ENCODE measurements at regions not wholly inside any gene's neighbourhood (a gene's known extent, or its start where the extent isn't known, plus 50 kb on each side); places are given as distances from the start of the nearest gene placed in this dataset.

DNA sequence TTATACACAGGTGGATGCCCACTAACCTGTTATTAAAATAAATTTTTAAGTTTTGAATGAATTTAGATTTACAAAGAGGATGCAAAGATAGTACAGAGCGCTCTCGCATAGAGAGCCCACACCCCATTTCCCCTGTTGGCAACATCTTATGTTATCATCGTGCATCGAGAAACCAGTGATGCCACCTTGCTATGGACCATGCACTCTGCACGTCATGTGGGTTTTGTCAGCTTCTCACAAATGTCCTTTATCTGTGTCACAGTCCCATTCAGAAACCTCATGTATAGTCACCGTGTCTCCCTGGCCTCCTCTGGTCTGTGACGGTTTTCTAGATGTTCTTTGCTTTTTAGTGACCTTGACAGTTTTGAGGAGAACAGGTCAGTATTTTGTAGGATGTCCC, 60.0 kb downstream of the ING1 start:
- Histone ChIP-seq H3K4me1 (ENCODE audit: control insufficient read depth, insufficient read depth, low read length) (no peaks in the 10 kb centered on the region), H3K27me3 (replicated peaks; ENCODE audit: control insufficient read depth, insufficient read depth, low read length) (peaks cover 32% of the 10 kb centered on the region), H3K9me3 (ENCODE audit: control insufficient read depth, low read length) (no peaks in the 10 kb centered on the region), H3K9ac (ENCODE audit: low read length) (no peak overlapping the region), H3K36me3 (ENCODE audit: control insufficient read depth, insufficient read depth, low read length, severe bottlenecking) (no peaks in the 10 kb centered on the region), H3K4me3 (ENCODE audit: low read length) (no peak overlapping the region)
- DNase-seq (ENCODE audit: low read depth) = no peak

DNA sequence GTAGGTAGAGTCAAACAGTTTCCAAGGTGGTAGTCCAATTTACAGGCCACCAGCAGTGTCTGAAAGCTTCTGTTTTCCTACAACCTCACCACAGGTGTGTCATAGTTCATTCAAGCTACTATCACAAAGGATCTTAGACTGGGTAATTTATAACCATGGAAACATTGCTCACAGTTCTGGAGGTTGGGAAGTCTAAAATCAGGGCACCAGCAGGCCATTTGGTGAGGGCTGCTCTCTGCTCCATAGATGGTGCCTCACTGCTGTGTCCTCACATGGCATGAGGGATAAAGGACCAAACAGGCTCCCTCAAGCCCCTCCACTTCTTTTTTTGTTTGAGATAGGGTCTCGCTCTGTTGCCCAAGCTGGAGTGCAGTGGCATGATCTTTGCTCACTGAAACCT, 60.6 kb downstream of the ING1 start:
- Histone ChIP-seq H3K9ac (ENCODE audit: low read length) (no peak overlapping the region), H3K9me3 (ENCODE audit: control insufficient read depth, low read length) (no peaks in the 10 kb centered on the region), H3K4me3 (ENCODE audit: low read length) (no peak overlapping the region), H3K4me1 (ENCODE audit: control insufficient read depth, insufficient read depth, low read length) (no peaks in the 10 kb centered on the region), H3K27me3 (replicated peaks; ENCODE audit: control insufficient read depth, insufficient read depth, low read length) (peaks cover 32% of the 10 kb centered on the region), H3K36me3 (ENCODE audit: control insufficient read depth, insufficient read depth, low read length, severe bottlenecking) (no peaks in the 10 kb centered on the region)
- no peak for DNase-seq (ENCODE audit: low read depth)

DNA sequence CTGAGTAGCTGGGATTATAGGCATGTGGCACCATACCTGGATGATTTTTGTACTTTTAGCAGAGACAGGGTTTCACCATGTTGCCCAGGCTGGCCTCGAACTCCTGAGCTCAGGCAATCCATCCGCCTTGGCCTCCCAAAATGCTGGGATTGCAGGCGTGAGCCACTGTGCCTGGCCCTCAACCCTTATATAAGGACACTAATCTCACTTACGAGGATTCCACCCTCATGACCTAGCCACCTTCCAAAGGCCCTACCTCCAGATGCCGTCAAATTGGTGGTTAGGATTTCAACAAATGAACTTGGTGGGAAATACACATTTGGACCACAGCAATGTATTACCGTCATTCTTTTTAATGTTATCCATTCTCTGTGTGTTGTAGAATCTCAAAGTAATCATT, 61.0 kb downstream of the ING1 start:
- H3K4me3 ChIP-seq (ENCODE audit: low read length) = no peak overlapping the region

GRCh38 chr13:110775576-110775975, 62.1 kb downstream of the ING1 start:
- DNase-seq (ENCODE audit: low read depth) = no peak
- no peak overlapping the region for H3K9ac ChIP-seq (ENCODE audit: low read length)
- H3K36me3 ChIP-seq (ENCODE audit: control insufficient read depth, insufficient read depth, low read length, severe bottlenecking) = no peaks in the 10 kb centered on the region
- H3K4me1 ChIP-seq (ENCODE audit: control insufficient read depth, insufficient read depth, low read length) = no peaks in the 10 kb centered on the region
- no peaks in the 10 kb centered on the region for H3K9me3 ChIP-seq (ENCODE audit: control insufficient read depth, low read length)
- no peak overlapping the region for H3K4me3 ChIP-seq (ENCODE audit: low read length)
- peaks cover 26% of the 10 kb centered on the region for H3K27me3 ChIP-seq (replicated peaks; ENCODE audit: control insufficient read depth, insufficient read depth, low read length)

More for the DNA sequence above, 61.0 kb downstream of the ING1 start:
- Histone ChIP-seq H3K27me3 (replicated peaks; ENCODE audit: control insufficient read depth, insufficient read depth, low read length) (peaks cover 32% of the 10 kb centered on the region), H3K9ac (ENCODE audit: low read length) (no peak overlapping the region), H3K9me3 (ENCODE audit: control insufficient read depth, low read length) (no peaks in the 10 kb centered on the region), H3K4me1 (ENCODE audit: control insufficient read depth, insufficient read depth, low read length) (no peaks in the 10 kb centered on the region), H3K36me3 (ENCODE audit: control insufficient read depth, insufficient read depth, low read length, severe bottlenecking) (no peaks in the 10 kb centered on the region)
- no peak for DNase-seq (ENCODE audit: low read depth)

DNA sequence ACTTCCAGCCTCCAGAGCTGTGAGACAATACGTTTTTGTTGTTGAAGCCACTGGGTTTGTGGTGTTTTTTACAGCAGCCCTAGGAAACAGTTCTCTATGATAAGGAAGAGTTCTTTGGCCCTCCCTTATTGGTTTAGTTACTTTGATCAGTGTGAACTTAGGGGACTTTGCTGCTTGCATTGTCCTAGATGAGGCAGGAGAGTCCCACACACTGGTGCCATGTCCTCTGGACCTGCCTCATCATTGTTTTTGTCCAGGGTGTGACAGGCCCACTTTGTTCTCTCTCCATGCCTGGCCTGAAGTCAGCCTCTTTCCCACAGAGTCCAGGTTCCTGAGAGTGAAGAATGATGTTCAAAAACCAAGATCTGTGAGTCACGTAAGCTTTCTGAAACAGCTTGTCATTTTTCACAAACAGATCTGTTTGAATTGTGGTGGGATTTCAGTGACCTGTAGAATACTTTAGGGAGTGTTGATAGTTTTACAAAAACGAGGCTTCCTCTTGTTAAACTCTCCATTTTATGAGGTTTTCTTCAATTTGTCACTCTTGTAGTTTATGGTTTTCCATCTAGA, 63.8 kb downstream of the ING1 start:
- Histone ChIP-seq H3K4me1 (ENCODE audit: control insufficient read depth, insufficient read depth, low read length) (no peaks in the 10 kb centered on the region), H3K27me3 (replicated peaks; ENCODE audit: control insufficient read depth, insufficient read depth, low read length) (peaks cover 12% of the 10 kb centered on the region), H3K9me3 (ENCODE audit: control insufficient read depth, low read length) (peaks cover 3% of the 10 kb centered on the region), H3K4me3 (ENCODE audit: low read length) (no peak overlapping the region), H3K9ac (ENCODE audit: low read length) (no peak overlapping the region), H3K36me3 (ENCODE audit: control insufficient read depth, insufficient read depth, low read length, severe bottlenecking) (no peaks in the 10 kb centered on the region)
- DNase-seq (ENCODE audit: low read depth) = no peak

- Histone ChIP-seq H3K4me3 (ENCODE audit: low read length) (no peak overlapping the region), H3K36me3 (ENCODE audit: control insufficient read depth, insufficient read depth, low read length, severe bottlenecking) (no peaks in the 10 kb centered on the region), H3K4me1 (ENCODE audit: control insufficient read depth, insufficient read depth, low read length) (no peaks in the 10 kb centered on the region), H3K9ac (ENCODE audit: low read length) (no peak overlapping the region), H3K27me3 (replicated peaks; ENCODE audit: control insufficient read depth, insufficient read depth, low read length) (peaks cover 1% of the 10 kb centered on the region), H3K9me3 (ENCODE audit: control insufficient read depth, low read length) (peaks cover 8% of the 10 kb centered on the region)
- DNase-seq (ENCODE audit: low read depth) = peak; percentile 4
Observed at GRCh38 chr13:110779022-110779421, 65.5 kb downstream of the ING1 start.

DNA sequence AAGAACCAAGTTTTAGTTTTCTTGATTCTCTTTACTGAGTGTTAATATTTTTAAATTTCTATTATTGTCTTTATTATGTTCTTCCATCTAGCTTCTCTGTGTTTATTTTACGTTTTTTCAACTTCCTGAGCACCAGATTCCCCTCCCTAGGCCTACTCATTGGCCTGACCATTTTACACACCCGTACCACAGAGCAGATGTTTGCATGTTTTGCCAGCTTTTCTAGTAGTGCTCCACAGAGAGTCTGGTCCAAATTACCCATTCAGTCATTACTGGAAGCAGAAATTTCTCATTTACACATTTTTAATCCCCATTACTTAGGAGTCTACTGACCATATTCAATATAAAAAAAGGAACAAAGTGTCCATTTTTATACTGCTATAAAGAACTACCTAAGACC, 66.9 kb downstream of the ING1 start:
- H3K4me3 ChIP-seq (ENCODE audit: low read length) = no peak overlapping the region
- H3K9me3 ChIP-seq (ENCODE audit: control insufficient read depth, low read length) = peaks cover 8% of the 10 kb centered on the region
- H3K9ac ChIP-seq (ENCODE audit: low read length) = no peak overlapping the region
- H3K4me1 ChIP-seq (ENCODE audit: control insufficient read depth, insufficient read depth, low read length) = no peaks in the 10 kb centered on the region
- no peak for DNase-seq (ENCODE audit: low read depth)
- peaks cover 2% of the 10 kb centered on the region for H3K27me3 ChIP-seq (replicated peaks; ENCODE audit: control insufficient read depth, insufficient read depth, low read length)
- no peaks in the 10 kb centered on the region for H3K36me3 ChIP-seq (ENCODE audit: control insufficient read depth, insufficient read depth, low read length, severe bottlenecking)

DNA sequence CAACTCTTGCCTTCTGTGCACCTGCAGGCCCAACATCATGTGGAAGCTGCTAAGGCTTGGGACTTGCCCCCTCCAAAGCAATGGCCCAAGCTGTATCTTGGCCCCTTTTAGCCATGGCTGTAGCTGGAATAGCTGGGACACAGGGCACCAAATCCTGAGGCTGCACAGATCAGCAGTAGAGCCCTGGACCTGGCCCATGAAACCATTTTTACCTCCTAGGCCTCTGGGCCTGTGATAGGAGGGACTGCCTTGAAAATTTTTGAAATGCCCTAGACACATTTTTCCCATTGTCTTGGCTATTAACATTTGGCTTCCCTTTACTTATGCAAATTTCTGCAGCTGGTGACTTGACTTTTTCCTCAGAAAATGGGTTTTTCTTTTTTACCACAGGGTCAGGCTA, 68.7 kb downstream of the ING1 start:
- Histone ChIP-seq H3K4me3 (ENCODE audit: low read length) (no peak overlapping the region), H3K4me1 (ENCODE audit: control insufficient read depth, insufficient read depth, low read length) (no peaks in the 10 kb centered on the region), H3K27me3 (replicated peaks; ENCODE audit: control insufficient read depth, insufficient read depth, low read length) (peaks cover 7% of the 10 kb centered on the region), H3K9ac (ENCODE audit: low read length) (no peak overlapping the region), H3K9me3 (ENCODE audit: control insufficient read depth, low read length) (peaks cover 8% of the 10 kb centered on the region), H3K36me3 (ENCODE audit: control insufficient read depth, insufficient read depth, low read length, severe bottlenecking) (no peaks in the 10 kb centered on the region)
- DNase-seq (ENCODE audit: low read depth) = no peak

DNA sequence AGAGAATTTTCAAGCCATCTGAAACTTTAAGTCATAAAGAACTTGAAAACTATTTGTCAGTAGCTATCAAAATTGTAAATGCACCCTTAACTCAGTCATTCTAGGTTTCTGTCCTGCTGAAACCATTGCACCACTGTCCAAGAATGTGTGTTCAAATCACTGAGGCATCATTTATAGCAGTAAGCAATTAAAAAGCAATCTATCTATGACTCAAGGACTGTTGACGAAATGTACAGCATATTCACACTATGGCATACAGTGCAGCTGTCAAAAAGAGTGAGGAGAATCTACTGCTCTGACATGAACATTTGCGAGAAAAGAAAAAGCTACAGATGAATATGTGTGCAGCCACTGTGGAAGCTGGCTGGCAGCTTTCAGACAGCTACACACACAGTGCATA, 71.2 kb downstream of the ING1 start:
- H3K9me3 ChIP-seq (ENCODE audit: control insufficient read depth, low read length) = peaks cover 8% of the 10 kb centered on the region
- no peak overlapping the region for H3K9ac ChIP-seq (ENCODE audit: low read length)
- DNase-seq (ENCODE audit: low read depth) = no peak
- peaks cover 7% of the 10 kb centered on the region for H3K27me3 ChIP-seq (replicated peaks; ENCODE audit: control insufficient read depth, insufficient read depth, low read length)
- H3K4me1 ChIP-seq (ENCODE audit: control insufficient read depth, insufficient read depth, low read length) = no peaks in the 10 kb centered on the region
- no peaks in the 10 kb centered on the region for H3K36me3 ChIP-seq (ENCODE audit: control insufficient read depth, insufficient read depth, low read length, severe bottlenecking)
- H3K4me3 ChIP-seq (ENCODE audit: low read length) = no peak overlapping the region

DNA sequence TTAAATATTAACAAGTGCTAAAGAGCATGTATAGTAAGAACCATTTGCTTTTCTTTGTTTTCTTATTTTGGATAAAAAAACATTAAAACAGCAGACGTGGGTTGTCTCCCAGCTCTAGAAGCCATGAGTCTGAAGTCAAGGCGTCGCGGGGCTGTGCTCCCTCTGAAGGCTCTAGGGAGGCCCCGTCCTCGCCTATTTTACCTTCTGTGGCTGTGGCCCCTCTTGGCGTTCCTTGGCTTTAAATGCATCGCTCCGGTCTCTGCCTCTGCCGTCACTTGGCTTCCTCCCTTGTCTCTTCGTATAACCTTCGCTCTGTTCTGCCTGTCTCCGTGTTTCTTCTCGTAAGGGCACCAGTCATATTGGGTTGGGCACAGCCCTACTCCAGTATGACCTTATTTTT, 75.3 kb downstream of the ING1 start:
- DNase-seq (ENCODE audit: low read depth) = no peak
- Histone ChIP-seq H3K4me3 (ENCODE audit: low read length) (no peak overlapping the region), H3K27me3 (replicated peaks; ENCODE audit: control insufficient read depth, insufficient read depth, low read length) (peaks cover 7% of the 10 kb centered on the region), H3K36me3 (ENCODE audit: control insufficient read depth, insufficient read depth, low read length, severe bottlenecking) (no peaks in the 10 kb centered on the region), H3K4me1 (ENCODE audit: control insufficient read depth, insufficient read depth, low read length) (no peaks in the 10 kb centered on the region), H3K9ac (ENCODE audit: low read length) (no peak overlapping the region), H3K9me3 (ENCODE audit: control insufficient read depth, low read length) (peaks cover 34% of the 10 kb centered on the region)

DNA sequence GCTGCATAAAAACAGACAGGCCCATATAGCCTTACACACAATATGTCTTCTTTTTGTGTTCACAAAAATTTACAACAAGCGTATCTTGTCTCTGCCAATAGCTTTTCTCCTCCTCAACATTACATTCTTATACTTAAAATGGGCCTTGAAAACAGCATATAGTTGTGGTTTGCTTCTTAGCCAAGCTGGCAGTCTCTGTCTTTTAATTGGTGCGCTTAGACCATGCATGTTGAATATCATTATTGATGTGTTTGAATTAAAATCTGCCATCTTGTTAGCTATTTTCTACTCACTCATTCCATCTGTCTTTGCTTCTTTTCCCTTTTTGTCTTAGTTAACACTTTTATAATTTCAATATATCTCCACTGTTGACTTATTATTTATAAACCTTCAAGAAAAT, 76.4 kb downstream of the ING1 start:
- Histone ChIP-seq H3K4me3 (ENCODE audit: low read length) (no peak overlapping the region), H3K4me1 (ENCODE audit: control insufficient read depth, insufficient read depth, low read length) (no peaks in the 10 kb centered on the region), H3K9me3 (ENCODE audit: control insufficient read depth, low read length) (peaks cover 34% of the 10 kb centered on the region), H3K9ac (ENCODE audit: low read length) (no peak overlapping the region), H3K36me3 (ENCODE audit: control insufficient read depth, insufficient read depth, low read length, severe bottlenecking) (no peaks in the 10 kb centered on the region), H3K27me3 (replicated peaks; ENCODE audit: control insufficient read depth, insufficient read depth, low read length) (peaks cover 7% of the 10 kb centered on the region)
- no peak for DNase-seq (ENCODE audit: low read depth)

DNA sequence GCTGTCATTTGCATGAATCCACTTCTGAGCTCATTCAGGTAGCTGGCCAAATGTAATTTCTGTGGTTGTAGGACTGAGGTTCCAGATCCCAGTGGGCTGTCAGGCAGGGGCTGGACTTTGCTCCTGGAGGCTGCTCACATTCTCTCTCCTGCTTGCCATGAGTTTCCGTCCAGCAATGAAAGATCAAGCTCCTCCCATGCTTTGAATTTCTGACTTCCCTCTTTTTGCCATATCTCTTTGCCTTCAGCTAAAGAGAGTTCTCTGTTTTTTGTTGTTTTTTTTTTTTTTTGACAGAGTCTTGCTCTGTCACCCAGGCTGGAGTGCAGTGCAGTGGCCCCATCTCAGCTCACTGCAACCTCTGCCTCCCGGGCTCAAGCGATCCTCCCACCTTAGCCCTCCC, 76.9 kb downstream of the ING1 start:
- Histone ChIP-seq H3K36me3 (ENCODE audit: control insufficient read depth, insufficient read depth, low read length, severe bottlenecking) (no peaks in the 10 kb centered on the region), H3K4me1 (ENCODE audit: control insufficient read depth, insufficient read depth, low read length) (no peaks in the 10 kb centered on the region), H3K27me3 (replicated peaks; ENCODE audit: control insufficient read depth, insufficient read depth, low read length) (peaks cover 6% of the 10 kb centered on the region), H3K9ac (ENCODE audit: low read length) (no peak overlapping the region), H3K9me3 (ENCODE audit: control insufficient read depth, low read length) (peaks cover 34% of the 10 kb centered on the region), H3K4me3 (ENCODE audit: low read length) (no peak overlapping the region)
- no peak for DNase-seq (ENCODE audit: low read depth)

Measured in adipocyte (in vitro differentiated cells).